Karpas-422 (cell line): ENCODE measurements at regions not wholly inside any gene's neighbourhood (a gene's known extent, or its start where the extent isn't known, plus 50 kb on each side); places are given as distances from the start of the nearest gene placed in this dataset.

ENCODE experiments used
- DNase-seq: peaks from one replicate; pipeline ENCODE4 v3.0.0-alpha.2; 2015
- H2AFZ ChIP-seq: fragments of 200-600 bp; sonication (generic); 2 replicates; pipeline ENCODE4 v1.6.1; 2014; ENCODE audit warnings: antibody characterized with exemption, low read length, mixed read lengths
- H3K27ac ChIP-seq: fragments of 200-600 bp; sonication (generic); 2 replicates; pipeline ENCODE4 v1.5.1; 2014; ENCODE audit warnings: mild to moderate bottlenecking, low read length, moderate library complexity
- H3K27me3 ChIP-seq: fragments of 200-600 bp; sonication (generic); 2 replicates; pipeline ENCODE4 v1.6.1; 2014; ENCODE audit warnings: low read length, mixed read lengths
- H3K36me3 ChIP-seq: fragments of 200-600 bp; sonication (generic); 2 replicates; pipeline ENCODE4 v1.6.1; 2014; ENCODE audit warnings: low read length, mixed read lengths; ENCODE audit not compliant: insufficient read depth
- H3K4me1 ChIP-seq: fragments of 200-600 bp; sonication (generic); 2 replicates; pipeline ENCODE4 v1.6.1; 2014; ENCODE audit warnings: mild to moderate bottlenecking, low read length, mixed read lengths
- H3K4me2 ChIP-seq: fragments of 200-600 bp; sonication (generic); 2 replicates; pipeline ENCODE4 v1.6.1; 2014; ENCODE audit warnings: low read length, low read depth, mild to moderate bottlenecking; ENCODE audit not compliant: poor library complexity, severe bottlenecking
- H3K4me3 ChIP-seq: fragments of 200-600 bp; sonication (generic); 2 replicates; pipeline ENCODE4 v1.5.1; 2014; ENCODE audit warnings: mild to moderate bottlenecking, antibody characterized with exemption, low read length, mixed read lengths
- H3K79me2 ChIP-seq: fragments of 200-600 bp; sonication (generic); 2 replicates; pipeline ENCODE4 v1.6.1; 2014; ENCODE audit warnings: mild to moderate bottlenecking, low read length, mixed read lengths
- H3K9ac ChIP-seq: fragments of 200-600 bp; sonication (generic); 2 replicates; pipeline ENCODE4 v1.6.0; 2014; ENCODE audit warnings: low read length
- H3K9me2 ChIP-seq: fragments of 200-600 bp; sonication (generic), shearing (Covaris generic); replicated peaks from 2 replicates; pipeline ENCODE4 v1.6.0; 2014; ENCODE audit warnings: mild to moderate bottlenecking, low read length, moderate library complexity; ENCODE audit not compliant: insufficient read depth
- H3K9me3 ChIP-seq: fragments of 300-700, 200-600 bp; sonication (generic); 2 replicates; pipeline ENCODE4 v1.6.1; 2014; ENCODE audit warnings: low read length, mixed read lengths
- H4K20me1 ChIP-seq: fragments of 200-600 bp; sonication (generic); 2 replicates; pipeline ENCODE4 v1.6.1; 2014; ENCODE audit warnings: mild to moderate bottlenecking, antibody characterized with exemption, low read length, low read depth; ENCODE audit not compliant: insufficient read depth

- H3K9ac ChIP-seq: no peak overlapping the region
These were observed 216.8 kb downstream of the NMUR2 start for GRCh38 chr5:152188251-152188650.

DNA sequence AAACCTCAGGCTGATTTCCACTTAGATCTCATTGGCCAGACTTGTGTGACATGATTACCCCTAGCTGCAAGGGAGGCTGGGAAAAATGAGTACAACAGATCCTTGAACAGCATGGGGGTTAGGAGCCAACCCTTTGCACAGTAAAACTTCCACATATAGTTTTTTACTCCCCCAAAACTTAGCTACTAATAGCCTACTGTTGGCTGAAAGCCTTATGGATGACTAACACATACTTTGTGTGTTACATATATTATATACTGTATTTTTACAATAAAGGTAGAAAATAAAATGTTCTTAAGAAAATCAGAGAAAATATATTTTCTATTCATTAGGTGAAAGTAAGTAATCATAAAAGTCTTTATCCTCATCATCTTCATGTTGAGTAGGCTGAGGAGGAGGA is 217.4 kb downstream of the NMUR2 start:
- 0 out of 2 replicates have a peak, but pooled peaks cover 2% of the 10 kb centered on the region for H3K9me2 ChIP-seq
- H3K9ac ChIP-seq: no peak overlapping the region
- H3K27me3 ChIP-seq: no peaks in the 10 kb centered on the region; the same call in 1 of the 2 replicates
- no peaks in the 10 kb centered on the region for H3K4me1 ChIP-seq
- no peaks in the 10 kb centered on the region for H4K20me1 ChIP-seq
- no peak overlapping the region for H3K4me3 ChIP-seq
- H2AFZ ChIP-seq: no peak overlapping the region
- H3K27ac ChIP-seq: no peak overlapping the region
- H3K4me2 ChIP-seq: no peak overlapping the region
- no peak for DNase-seq
- no peaks in the 10 kb centered on the region for H3K79me2 ChIP-seq
- no peaks in the 10 kb centered on the region for H3K9me3 ChIP-seq
- H3K36me3 ChIP-seq: no peaks in the 10 kb centered on the region

More at GRCh38 chr5:152188251-152188650, 216.8 kb downstream of the NMUR2 start:
- no peak overlapping the region for H3K4me2 ChIP-seq
- H3K4me3 ChIP-seq: no peak overlapping the region
- DNase-seq: no peak
- no peak overlapping the region for H2AFZ ChIP-seq
- H3K4me1 ChIP-seq: no peaks in the 10 kb centered on the region
- no peak overlapping the region for H3K27ac ChIP-seq
- H4K20me1 ChIP-seq: no peaks in the 10 kb centered on the region
- H3K27me3 ChIP-seq: no peaks in the 10 kb centered on the region; the same call in 1 of the 2 replicates
- H3K9me3 ChIP-seq: no peaks in the 10 kb centered on the region
- H3K79me2 ChIP-seq: no peaks in the 10 kb centered on the region
- H3K36me3 ChIP-seq: no peaks in the 10 kb centered on the region
- 0 out of 2 replicates have a peak, but pooled peaks cover 2% of the 10 kb centered on the region for H3K9me2 ChIP-seq

DNA sequence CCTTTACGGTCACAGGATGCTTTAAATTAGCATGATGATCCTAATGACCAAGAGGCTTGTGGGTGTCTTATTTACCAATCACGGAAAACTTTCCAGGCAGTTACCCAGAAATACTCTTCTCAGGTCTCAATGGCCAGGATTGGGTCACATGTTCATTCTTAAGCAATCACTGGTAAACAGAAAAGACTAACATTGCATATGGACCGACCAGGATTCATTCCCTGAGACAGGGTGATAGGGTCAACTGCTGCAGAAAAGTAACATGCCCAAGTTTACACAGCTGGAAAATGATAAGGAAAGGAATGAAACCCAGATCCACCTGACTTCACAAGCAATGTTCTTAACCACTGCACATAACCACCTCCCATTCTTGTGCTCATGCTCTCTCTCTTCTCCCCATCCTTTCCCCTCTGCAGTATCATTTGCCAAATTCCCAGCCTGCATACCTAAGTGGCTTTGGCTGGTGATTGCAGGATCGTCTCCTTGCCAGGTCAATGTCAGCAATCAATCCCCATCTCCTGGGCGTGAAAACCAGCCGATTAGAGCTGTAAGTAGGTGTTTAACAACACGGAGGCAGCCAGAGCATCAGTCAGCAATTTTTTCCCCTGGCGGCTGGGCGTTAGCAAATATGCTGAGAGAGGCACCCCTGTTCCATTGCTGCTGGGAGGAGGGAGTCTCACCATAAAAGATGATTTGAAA is 219.4 kb downstream of the NMUR2 start:
- H2AFZ ChIP-seq: no peak overlapping the region
- no peaks in the 10 kb centered on the region for H4K20me1 ChIP-seq
- no peak overlapping the region for H3K4me3 ChIP-seq
- no peaks in the 10 kb centered on the region for H3K79me2 ChIP-seq
- H3K36me3 ChIP-seq: no peaks in the 10 kb centered on the region
- no peak overlapping the region for H3K4me2 ChIP-seq
- no peaks in the 10 kb centered on the region for H3K4me1 ChIP-seq
- no peak overlapping the region for H3K9ac ChIP-seq
- H3K9me3 ChIP-seq: no peaks in the 10 kb centered on the region
- DNase-seq: no peak
- 0 out of 2 replicates have a peak, but pooled peaks cover 2% of the 10 kb centered on the region for H3K9me2 ChIP-seq
- H3K27me3 ChIP-seq: no peaks in the 10 kb centered on the region; the same call in 1 of the 2 replicates
- no peak overlapping the region for H3K27ac ChIP-seq

DNA sequence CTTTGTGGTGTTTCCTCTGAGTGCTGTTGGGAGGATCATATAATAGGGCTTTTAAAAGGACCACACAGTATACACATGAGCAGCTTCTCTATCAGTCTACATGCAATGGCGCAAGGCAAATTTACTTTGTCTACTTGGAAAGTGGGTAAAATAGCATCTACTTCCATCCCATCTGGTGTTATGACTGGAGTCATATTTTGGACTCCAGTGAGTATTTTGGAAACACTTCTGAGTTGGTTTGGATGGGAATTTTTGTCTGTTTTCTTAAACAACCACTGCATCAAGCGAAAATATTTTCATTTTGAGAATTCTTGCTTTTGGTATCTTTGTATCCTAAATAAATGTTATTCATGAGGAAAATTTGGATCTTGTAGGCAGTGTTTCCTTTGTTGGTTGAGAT is 220.8 kb downstream of the NMUR2 start:
- no peak for DNase-seq
- no peaks in the 10 kb centered on the region; the same call in 1 of the 2 replicates for H3K27me3 ChIP-seq
- no peak overlapping the region for H3K27ac ChIP-seq

GRCh38 chr5:152181461-152181860 is 223.6 kb downstream of the NMUR2 start:
- no peak overlapping the region for H3K4me3 ChIP-seq
- no peaks in the 10 kb centered on the region for H3K36me3 ChIP-seq
- H3K27ac ChIP-seq: no peak overlapping the region
- no peaks in the 10 kb centered on the region for H3K9me3 ChIP-seq
- H3K79me2 ChIP-seq: no peaks in the 10 kb centered on the region
- DNase-seq: no peak
- H3K9me2 ChIP-seq: no peaks in the 10 kb centered on the region
- no peaks in the 10 kb centered on the region for H3K27me3 ChIP-seq
- no peaks in the 10 kb centered on the region for H3K4me1 ChIP-seq
- no peaks in the 10 kb centered on the region for H4K20me1 ChIP-seq
- H3K4me2 ChIP-seq: no peak overlapping the region
- H3K9ac ChIP-seq: no peak overlapping the region
- no peak overlapping the region for H2AFZ ChIP-seq

More for the DNA sequence above, 220.8 kb downstream of the NMUR2 start:
- H3K4me2 ChIP-seq: no peak overlapping the region
- no peaks in the 10 kb centered on the region for H3K79me2 ChIP-seq
- no peaks in the 10 kb centered on the region for H3K4me1 ChIP-seq
- no peak overlapping the region for H3K4me3 ChIP-seq
- no peaks in the 10 kb centered on the region for H3K9me3 ChIP-seq
- H3K9me2 ChIP-seq: 0 out of 2 replicates have a peak, but pooled peaks cover 2% of the 10 kb centered on the region
- H2AFZ ChIP-seq: no peak overlapping the region
- no peaks in the 10 kb centered on the region for H3K36me3 ChIP-seq
- no peak overlapping the region for H3K9ac ChIP-seq
- no peaks in the 10 kb centered on the region for H4K20me1 ChIP-seq

- Histone ChIP-seq H3K9ac (no peak overlapping the region), H3K79me2 (no peaks in the 10 kb centered on the region), H3K4me2 (no peak overlapping the region), H3K9me3 (no peaks in the 10 kb centered on the region), H3K4me3 (no peak overlapping the region), H3K4me1 (no peaks in the 10 kb centered on the region), H3K27ac (no peak overlapping the region), H2AFZ (no peak overlapping the region), H4K20me1 (no peaks in the 10 kb centered on the region), H3K27me3 (no peaks in the 10 kb centered on the region), H3K36me3 (no peaks in the 10 kb centered on the region), H3K9me2 (no peaks in the 10 kb centered on the region)
- DNase-seq: no peak
These were observed 226.8 kb downstream of the NMUR2 start for GRCh38 chr5:152178350-152178699.

DNA sequence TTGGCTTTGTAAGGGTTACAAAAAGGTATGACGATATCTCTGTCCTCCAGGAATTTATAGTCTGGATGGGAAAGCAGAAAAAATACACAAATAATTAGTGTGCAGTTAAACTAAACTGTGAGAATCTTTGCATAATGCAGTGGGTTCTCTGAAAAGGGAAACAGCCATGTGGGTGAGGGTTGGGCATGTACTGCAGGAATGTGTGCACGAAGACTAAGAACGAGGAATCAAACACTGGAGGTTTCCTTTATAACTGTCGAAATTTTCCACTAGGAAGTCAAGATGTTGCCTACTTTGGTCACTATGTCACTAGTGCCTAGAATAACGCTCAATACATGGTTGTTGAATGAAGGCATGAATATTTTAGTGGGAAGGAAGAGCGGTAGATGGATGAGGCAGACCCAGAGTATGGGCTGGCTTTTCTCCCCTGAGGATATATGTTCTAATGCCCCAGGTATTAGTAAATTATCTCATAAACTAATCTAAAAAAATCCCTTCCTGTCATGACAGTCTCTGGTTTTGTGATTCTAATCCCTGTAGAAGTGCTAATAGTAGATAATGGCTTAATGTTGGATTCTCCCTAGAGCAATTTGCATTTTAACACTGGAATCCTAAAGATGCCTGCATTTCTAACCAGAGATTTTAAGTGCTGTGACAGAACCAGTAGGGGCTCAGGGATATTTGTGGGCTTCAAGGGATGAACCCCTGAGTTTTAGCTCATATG is 227.3 kb downstream of the NMUR2 start:
- H3K9ac ChIP-seq: no peak overlapping the region
- no peaks in the 10 kb centered on the region for H3K4me1 ChIP-seq
- H3K36me3 ChIP-seq: no peaks in the 10 kb centered on the region
- H3K79me2 ChIP-seq: no peaks in the 10 kb centered on the region
- H3K9me2 ChIP-seq: no peaks in the 10 kb centered on the region
- H3K9me3 ChIP-seq: no peaks in the 10 kb centered on the region
- H3K4me2 ChIP-seq: no peak overlapping the region
- no peaks in the 10 kb centered on the region for H4K20me1 ChIP-seq
- no peak for DNase-seq
- H3K27me3 ChIP-seq: no peaks in the 10 kb centered on the region
- no peak overlapping the region for H2AFZ ChIP-seq
- no peak overlapping the region for H3K27ac ChIP-seq
- H3K4me3 ChIP-seq: no peak overlapping the region

- no peak overlapping the region for H3K27ac ChIP-seq
- no peaks in the 10 kb centered on the region for H3K27me3 ChIP-seq
- no peaks in the 10 kb centered on the region for H3K79me2 ChIP-seq
- DNase-seq: no peak
- H3K4me1 ChIP-seq: no peaks in the 10 kb centered on the region
- H4K20me1 ChIP-seq: no peaks in the 10 kb centered on the region
- no peaks in the 10 kb centered on the region for H3K36me3 ChIP-seq
- no peak overlapping the region for H3K4me2 ChIP-seq
- no peak overlapping the region for H2AFZ ChIP-seq
- no peaks in the 10 kb centered on the region for H3K9me2 ChIP-seq
- H3K9me3 ChIP-seq: no peaks in the 10 kb centered on the region
- H3K4me3 ChIP-seq: no peak overlapping the region
- no peak overlapping the region for H3K9ac ChIP-seq
These were observed 233.2 kb downstream of the NMUR2 start for GRCh38 chr5:152171888-152172287.
